Chondrocyte (in vitro differentiated cells): ENCODE measurements at regions not wholly inside any gene's neighbourhood (a gene's known extent, or its start where the extent isn't known, plus 50 kb on each side); places are given as distances from the start of the nearest gene placed in this dataset.

Experiments
- DNase-seq: peaks from one replicate; pipeline ENCODE4 v3.0.0; 2021; ENCODE audit warnings: mixed read lengths, low spot score
- H3K27ac Mint-ChIP-seq: one replicate; pipeline ENCODE4 v1.8.0; 2021; ENCODE audit warnings: mild to moderate bottlenecking, moderate library complexity, mixed read lengths; ENCODE audit not compliant: unreplicated experiment
- H3K27me3 Mint-ChIP-seq: 2 replicates; pipeline ENCODE4 v1.8.0; 2021; ENCODE audit warnings: low read depth, mixed read lengths
- H3K36me3 Mint-ChIP-seq: 2 replicates; pipeline ENCODE4 v1.8.0; 2021; ENCODE audit warnings: low read depth, mixed read lengths
- H3K4me1 Mint-ChIP-seq: 2 replicates; pipeline ENCODE4 v1.8.0; 2021; ENCODE audit warnings: low read depth, mild to moderate bottlenecking, mixed read lengths
- H3K4me3 Mint-ChIP-seq: one replicate; pipeline ENCODE4 v1.8.0; 2021; ENCODE audit warnings: mild to moderate bottlenecking, moderate library complexity, mixed read lengths; ENCODE audit not compliant: unreplicated experiment
- H3K9me3 Mint-ChIP-seq: 2 replicates; pipeline ENCODE4 v1.8.0; 2021; ENCODE audit warnings: low read depth, mixed read lengths
- TF ChIP-seq, protein P1 (sequence below): fragments of 200-600 bp; sonication (generic); IDR thresholded peaks from 2 replicates; pipeline ENCODE4 v1.5.0; 2021; ENCODE audit warnings: antibody characterized with exemption, mild to moderate bottlenecking, moderate library complexity

DNA sequence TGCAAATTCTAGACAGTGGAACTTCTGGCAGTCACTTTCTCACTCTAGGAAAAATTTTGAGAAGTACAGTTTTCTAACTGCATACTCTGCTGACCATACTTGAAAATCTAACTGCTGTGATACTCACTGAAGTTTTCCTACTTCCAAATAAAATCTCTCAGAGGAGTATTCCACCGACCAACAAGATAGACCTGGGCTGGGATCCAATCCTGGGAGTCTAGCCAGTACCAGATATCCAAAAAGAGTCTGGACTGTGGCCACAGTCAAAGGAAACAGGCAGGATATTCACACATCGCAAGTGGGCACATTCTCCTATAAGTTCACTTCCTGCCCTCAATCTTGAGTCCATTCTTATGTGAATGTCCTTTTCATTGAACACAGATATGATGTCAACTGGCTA is 1138.7 kb upstream of the PCDH7 start:
- Mint-ChIP-seq H3K9me3 (peaks cover 4% of the 10 kb centered on the region), H3K4me3 (no peak overlapping the region), H3K27ac (no peak overlapping the region), H3K4me1 (peaks cover 3% of the 10 kb centered on the region), H3K36me3 (no peaks in the 10 kb centered on the region), H3K27me3 (no peaks in the 10 kb centered on the region)
- TF ChIP-seq, protein P1, sequence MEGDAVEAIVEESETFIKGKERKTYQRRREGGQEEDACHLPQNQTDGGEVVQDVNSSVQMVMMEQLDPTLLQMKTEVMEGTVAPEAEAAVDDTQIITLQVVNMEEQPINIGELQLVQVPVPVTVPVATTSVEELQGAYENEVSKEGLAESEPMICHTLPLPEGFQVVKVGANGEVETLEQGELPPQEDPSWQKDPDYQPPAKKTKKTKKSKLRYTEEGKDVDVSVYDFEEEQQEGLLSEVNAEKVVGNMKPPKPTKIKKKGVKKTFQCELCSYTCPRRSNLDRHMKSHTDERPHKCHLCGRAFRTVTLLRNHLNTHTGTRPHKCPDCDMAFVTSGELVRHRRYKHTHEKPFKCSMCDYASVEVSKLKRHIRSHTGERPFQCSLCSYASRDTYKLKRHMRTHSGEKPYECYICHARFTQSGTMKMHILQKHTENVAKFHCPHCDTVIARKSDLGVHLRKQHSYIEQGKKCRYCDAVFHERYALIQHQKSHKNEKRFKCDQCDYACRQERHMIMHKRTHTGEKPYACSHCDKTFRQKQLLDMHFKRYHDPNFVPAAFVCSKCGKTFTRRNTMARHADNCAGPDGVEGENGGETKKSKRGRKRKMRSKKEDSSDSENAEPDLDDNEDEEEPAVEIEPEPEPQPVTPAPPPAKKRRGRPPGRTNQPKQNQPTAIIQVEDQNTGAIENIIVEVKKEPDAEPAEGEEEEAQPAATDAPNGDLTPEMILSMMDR, result no peak
- no peak for DNase-seq

DNA sequence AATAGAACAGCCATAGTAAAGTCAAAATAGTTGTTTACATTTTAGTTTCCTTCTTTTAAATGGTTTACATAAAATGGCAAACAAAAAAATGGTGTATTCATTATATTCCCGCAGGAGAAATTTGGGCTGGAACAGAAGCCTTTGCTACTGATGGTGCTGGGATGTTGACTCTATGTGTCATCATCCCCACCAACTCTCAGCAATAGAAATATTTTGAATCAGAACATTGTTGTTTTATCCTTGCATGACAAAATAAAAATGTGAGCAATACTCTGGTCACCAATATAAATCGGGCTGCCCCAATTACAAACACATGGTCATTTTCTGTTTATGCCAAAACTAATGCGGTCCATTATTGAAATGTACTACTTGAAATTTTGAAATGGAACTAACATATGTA is 1131.6 kb upstream of the PCDH7 start:
- Mint-ChIP-seq H3K27me3 (peaks cover 2% of the 10 kb centered on the region), H3K36me3 (no peaks in the 10 kb centered on the region), H3K9me3 (peaks cover 12% of the 10 kb centered on the region), H3K27ac (no peak overlapping the region), H3K4me1 (no peaks in the 10 kb centered on the region), H3K4me3 (no peak overlapping the region)
- DNase-seq, result no peak
- TF ChIP-seq, protein P1, result no peak

DNA sequence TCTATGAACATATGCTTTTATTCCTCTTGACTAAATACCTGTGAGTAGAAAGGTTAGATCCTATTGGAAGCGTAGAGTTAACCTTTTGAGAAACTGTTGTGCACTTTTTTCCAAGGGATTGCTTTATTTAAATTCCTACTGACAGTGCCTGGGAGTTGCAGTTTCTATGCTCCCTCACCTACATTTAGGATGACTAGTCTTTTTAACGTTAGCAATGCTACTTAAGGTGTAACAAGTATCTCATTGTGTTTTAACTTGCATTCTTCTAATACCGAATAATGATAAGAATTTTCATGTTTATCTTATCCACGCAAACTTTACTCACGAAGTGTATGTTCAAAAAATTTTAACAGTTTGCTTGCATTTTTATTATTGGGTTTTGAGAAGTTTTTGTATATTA is 1123.9 kb upstream of the PCDH7 start:
- H3K27me3 Mint-ChIP-seq, result no peaks in the 10 kb centered on the region
- H3K4me1 Mint-ChIP-seq, result no peaks in the 10 kb centered on the region
- H3K36me3 Mint-ChIP-seq, result no peaks in the 10 kb centered on the region
- TF ChIP-seq, protein P1, result no peak
- H3K4me3 Mint-ChIP-seq, result no peak overlapping the region
- no peak overlapping the region for H3K27ac Mint-ChIP-seq
- H3K9me3 Mint-ChIP-seq, result peaks cover 12% of the 10 kb centered on the region
- no peak for DNase-seq

DNA sequence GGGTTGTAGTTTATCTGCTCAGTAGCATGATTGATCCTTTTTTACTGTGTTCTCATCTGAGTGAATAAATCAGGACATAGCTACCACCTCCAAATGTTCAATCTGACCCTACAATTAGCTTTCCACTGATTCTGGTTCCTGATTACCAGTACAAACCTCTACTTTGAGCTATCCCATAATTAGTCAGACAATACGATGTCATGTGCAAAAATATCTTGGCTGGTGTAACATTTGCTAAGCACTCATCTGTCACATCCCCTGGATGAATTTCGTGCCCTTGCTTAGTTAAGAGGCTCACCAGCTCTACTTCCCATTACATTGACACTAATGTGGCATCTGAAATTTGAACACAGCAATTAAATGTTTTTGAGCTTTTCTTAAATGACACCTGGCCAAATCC is 1101.0 kb upstream of the PCDH7 start:
- H3K36me3 Mint-ChIP-seq, result no peaks in the 10 kb centered on the region
- no peak overlapping the region for H3K4me3 Mint-ChIP-seq
- H3K27me3 Mint-ChIP-seq, result no peaks in the 10 kb centered on the region
- H3K4me1 Mint-ChIP-seq, result no peaks in the 10 kb centered on the region
- no peak overlapping the region for H3K27ac Mint-ChIP-seq
- DNase-seq, result no peak
- H3K9me3 Mint-ChIP-seq, result peaks cover 4% of the 10 kb centered on the region
- TF ChIP-seq, protein P1, result no peak

DNA sequence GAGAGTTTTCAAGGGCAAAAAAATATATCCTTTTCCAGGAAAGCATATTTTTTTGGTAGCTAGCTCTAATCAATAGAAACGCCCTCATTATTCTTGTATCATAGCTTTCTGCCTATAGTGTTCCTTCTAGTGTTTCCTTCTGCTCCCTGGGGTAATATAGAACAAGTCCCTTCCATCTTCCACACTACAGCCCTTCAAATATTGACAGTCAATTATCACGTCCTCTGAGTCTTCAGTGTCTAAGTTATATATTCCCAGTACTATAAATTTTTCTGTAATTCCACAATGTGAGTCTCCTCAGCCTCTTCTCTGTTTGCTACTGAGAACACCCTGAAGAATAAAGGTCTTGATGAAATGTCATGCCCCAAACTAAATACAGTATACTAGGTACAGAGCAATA is 1088.0 kb upstream of the PCDH7 start:
- DNase-seq, result no peak
- peaks cover 3% of the 10 kb centered on the region for H3K27me3 Mint-ChIP-seq
- H3K4me3 Mint-ChIP-seq, result no peak overlapping the region
- H3K4me1 Mint-ChIP-seq, result peaks cover 5% of the 10 kb centered on the region
- peaks cover 7% of the 10 kb centered on the region for H3K9me3 Mint-ChIP-seq
- H3K27ac Mint-ChIP-seq, result no peak overlapping the region
- TF ChIP-seq, protein P1, result no peak
- no peaks in the 10 kb centered on the region for H3K36me3 Mint-ChIP-seq
